Large intestine (tissue), 3 donors: ENCODE measurements at regions not wholly inside any gene's neighbourhood (a gene's known extent, or its start where the extent isn't known, plus 50 kb on each side); places are given as distances from the start of the nearest gene placed in this dataset.

Experiments used
- DNase-seq, 2 donors: peaks; one replicate each; pipeline versions ENCODE4 v3.0.0 to v3.0.0-alpha.2; 2013
- H3K27ac ChIP-seq: one replicate; pipeline ENCODE4 v1.5.1; 2013; ENCODE audit warnings: low read length
- H3K27me3 ChIP-seq: 2 replicates; pipeline ENCODE4 v1.6.1; 2013; ENCODE audit warnings: low read length; ENCODE audit not compliant: control insufficient read depth, insufficient read depth
- H3K36me3 ChIP-seq: 2 replicates; pipeline ENCODE4 v1.6.1; 2013; ENCODE audit warnings: low read length; ENCODE audit not compliant: control insufficient read depth, insufficient read depth
- H3K4me1 ChIP-seq: one replicate; pipeline ENCODE4 v1.6.1; 2013; ENCODE audit warnings: low read length; ENCODE audit not compliant: control insufficient read depth, insufficient read depth
- H3K4me3 ChIP-seq: one replicate; pipeline ENCODE4 v1.5.1; 2013; ENCODE audit warnings: low read length
- H3K9me3 ChIP-seq: one replicate; pipeline ENCODE4 v1.6.1; 2013; ENCODE audit warnings: mild to moderate bottlenecking, low read depth, low read length, moderate library complexity; ENCODE audit not compliant: control insufficient read depth
- WGBS: methylation state at CpG from one replicate; pipeline ENCODE4 v1.1.5; 2013; ENCODE audit warnings: low lambda C conversion rate; ENCODE audit not compliant: insufficient coverage; 5-methylcytosine and 5-hydroxymethylcytosine counted together

DNA sequence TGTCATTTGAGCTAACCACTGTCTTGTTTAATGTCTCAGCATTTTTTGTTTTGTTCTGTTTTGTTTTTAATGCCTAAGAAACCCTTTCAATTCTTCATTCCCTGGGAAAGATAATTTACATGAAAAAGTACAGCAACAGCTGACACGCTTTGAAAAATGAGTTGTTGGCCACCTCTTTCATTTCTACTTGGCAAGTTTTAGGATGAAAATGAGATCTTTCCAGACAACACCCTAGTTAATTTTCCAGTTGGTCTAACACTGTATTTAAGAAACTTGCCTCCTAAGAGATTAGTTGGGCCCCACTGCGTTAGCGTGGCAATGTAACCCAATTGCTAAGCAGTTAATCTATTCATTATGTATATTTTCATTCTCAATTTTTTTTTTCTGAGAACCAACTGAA lies 194.0 kb upstream of the LRRN1 start:
- Histone ChIP-seq H3K4me3 (no peak overlapping the region), H3K9me3 (no peaks in the 10 kb centered on the region), H3K4me1 (no peaks in the 10 kb centered on the region), H3K27ac (no peak overlapping the region), H3K27me3 (no peaks in the 10 kb centered on the region), H3K36me3 (no peaks in the 10 kb centered on the region)
- no peak for DNase-seq
- 100% methylated on average over 1 of the region's 3 CpGs for WGBS

DNA sequence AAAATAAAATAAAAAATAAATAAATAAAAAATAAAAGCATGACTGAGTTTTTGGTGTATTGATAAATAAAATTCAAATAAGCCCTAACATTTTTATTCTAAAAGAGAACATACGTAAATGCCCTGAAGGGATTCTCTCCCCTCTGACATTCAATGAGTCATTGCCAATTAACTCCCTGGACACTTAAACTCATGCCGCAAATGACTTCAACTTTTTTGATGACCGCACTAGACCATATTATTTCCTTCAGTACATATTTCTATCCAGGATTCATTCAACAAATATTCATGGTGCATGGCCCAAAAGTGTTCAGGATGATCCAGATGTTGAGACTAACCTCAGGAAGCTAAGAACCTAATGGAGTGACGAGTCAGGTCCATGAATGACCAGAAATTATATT lies 195.9 kb upstream of the LRRN1 start:
- no peaks in the 10 kb centered on the region for H3K4me1 ChIP-seq
- no CpG with 5 or more reads among the region's 4 CpGs for whole genome bisulfite sequencing
- H3K27ac ChIP-seq: no peak overlapping the region
- DNase-seq: no peak
- no peaks in the 10 kb centered on the region for H3K36me3 ChIP-seq
- no peaks in the 10 kb centered on the region for H3K9me3 ChIP-seq
- no peak overlapping the region for H3K4me3 ChIP-seq
- H3K27me3 ChIP-seq: no peaks in the 10 kb centered on the region

DNA sequence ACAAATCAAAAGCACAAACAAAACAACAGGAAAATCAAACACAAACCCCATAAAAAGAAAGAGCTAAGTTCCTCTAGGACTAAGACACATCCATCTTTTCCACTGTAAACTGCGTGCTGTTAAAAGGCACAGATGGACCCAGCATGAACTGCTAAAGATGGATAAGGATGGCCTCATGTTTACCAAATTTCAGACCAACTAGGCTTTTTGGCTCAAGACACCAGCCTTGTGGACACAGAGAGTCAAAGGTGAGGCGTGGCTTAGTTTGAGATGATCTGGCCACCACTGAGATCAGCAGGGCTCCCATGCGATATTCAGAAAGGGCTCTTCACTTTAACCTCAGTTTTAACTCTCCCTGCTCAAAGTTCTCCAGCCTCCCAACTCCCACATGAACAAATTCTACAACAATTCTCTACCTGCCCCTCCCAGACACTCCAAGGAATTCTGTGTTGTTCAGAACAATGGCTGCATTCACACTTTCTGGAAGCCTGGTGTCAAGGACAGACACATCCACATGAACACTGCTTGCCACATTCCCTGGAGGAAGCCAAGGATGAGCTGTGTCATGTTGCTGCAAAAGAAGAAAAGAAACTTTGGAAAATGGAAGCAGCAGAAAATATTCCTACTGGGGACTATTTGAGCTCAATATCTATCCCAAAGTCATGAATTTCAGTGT lies 198.4 kb upstream of the LRRN1 start:
- H3K9me3 ChIP-seq: no peaks in the 10 kb centered on the region
- no peak overlapping the region for H3K4me3 ChIP-seq
- H3K36me3 ChIP-seq: no peaks in the 10 kb centered on the region
- H3K27ac ChIP-seq: no peak overlapping the region
- H3K27me3 ChIP-seq: no peaks in the 10 kb centered on the region
- DNase-seq: no peak
- H3K4me1 ChIP-seq: no peaks in the 10 kb centered on the region
- WGBS: no CpG with 5 or more reads among the region's 3 CpGs

DNA sequence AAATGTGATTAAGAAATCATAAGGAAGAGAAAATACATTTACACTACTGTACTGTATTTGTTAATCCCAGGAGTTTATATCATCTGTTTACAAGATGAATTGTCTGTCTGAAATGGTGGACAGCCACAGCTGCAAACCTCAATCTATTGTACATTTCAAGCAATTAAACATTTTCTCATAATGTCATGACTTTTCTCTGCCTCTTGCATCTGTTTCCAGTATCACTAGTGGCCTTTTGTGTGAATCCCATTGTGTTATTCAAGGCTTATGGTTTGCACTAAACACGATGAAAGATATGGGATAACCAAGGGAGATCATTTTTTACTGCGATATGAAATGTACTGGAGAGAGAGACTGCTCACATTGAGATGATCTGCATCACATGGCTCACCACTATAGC lies 200.2 kb upstream of the LRRN1 start:
- no CpG with 5 or more reads among the region's 2 CpGs for WGBS
- no peak for DNase-seq
- H3K4me3 ChIP-seq: no peak overlapping the region
- no peaks in the 10 kb centered on the region for H3K9me3 ChIP-seq
- H3K27me3 ChIP-seq: no peaks in the 10 kb centered on the region
- H3K36me3 ChIP-seq: no peaks in the 10 kb centered on the region
- H3K4me1 ChIP-seq: no peaks in the 10 kb centered on the region
- no peak overlapping the region for H3K27ac ChIP-seq

DNA sequence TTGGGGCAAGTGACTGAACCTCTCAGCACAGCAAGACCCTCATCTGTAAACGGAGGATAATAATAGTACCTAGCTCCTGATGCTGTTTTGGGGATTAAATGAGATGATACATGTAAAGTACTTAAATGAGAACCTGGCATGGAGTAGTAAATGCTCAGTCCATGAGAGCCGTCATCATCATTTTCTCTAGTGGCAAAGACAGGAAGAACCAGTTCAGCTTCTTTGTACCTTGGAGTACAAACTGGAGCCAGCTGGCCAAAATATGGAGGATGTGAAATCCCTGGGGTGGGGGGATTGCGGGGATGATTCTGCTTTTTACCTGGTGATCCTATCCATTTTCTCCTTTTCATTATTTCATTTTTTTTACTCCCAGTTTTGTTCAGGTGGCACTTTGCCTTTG lies 204.2 kb upstream of the LRRN1 start:
- DNase-seq: no peak
- Histone ChIP-seq H3K36me3 (no peaks in the 10 kb centered on the region), H3K4me1 (no peaks in the 10 kb centered on the region), H3K4me3 (no peak overlapping the region), H3K27ac (no peak overlapping the region), H3K27me3 (no peaks in the 10 kb centered on the region), H3K9me3 (no peaks in the 10 kb centered on the region)
- WGBS: 67% methylated on average over 1 of the region's 3 CpGs

DNA sequence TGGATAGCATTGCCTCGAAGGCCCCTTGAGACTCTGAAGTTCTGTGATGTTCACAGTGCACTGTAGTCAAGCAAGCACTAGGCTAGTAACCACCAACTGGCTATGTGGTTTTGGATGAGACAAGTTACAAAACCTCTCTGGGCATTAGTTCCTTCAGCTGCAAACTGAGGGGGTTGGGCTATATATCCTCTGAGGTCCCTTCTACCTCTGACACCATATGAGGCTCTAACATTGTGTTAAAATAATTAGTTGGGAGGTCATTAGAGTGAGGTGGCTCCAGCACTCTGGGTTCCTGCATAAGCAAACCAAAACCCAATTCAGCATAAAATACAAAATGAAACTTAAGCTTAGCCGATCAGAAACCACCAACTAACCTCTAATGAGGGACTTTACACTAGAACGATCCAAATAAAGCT lies 209.5 kb upstream of the LRRN1 start:
- WGBS: 100% methylated on average over 1 of the region's 3 CpGs
- Histone ChIP-seq H3K9me3 (no peaks in the 10 kb centered on the region), H3K27ac (no peak overlapping the region), H3K36me3 (no peaks in the 10 kb centered on the region), H3K27me3 (no peaks in the 10 kb centered on the region), H3K4me3 (no peak overlapping the region), H3K4me1 (no peaks in the 10 kb centered on the region)
- no peak for DNase-seq

DNA sequence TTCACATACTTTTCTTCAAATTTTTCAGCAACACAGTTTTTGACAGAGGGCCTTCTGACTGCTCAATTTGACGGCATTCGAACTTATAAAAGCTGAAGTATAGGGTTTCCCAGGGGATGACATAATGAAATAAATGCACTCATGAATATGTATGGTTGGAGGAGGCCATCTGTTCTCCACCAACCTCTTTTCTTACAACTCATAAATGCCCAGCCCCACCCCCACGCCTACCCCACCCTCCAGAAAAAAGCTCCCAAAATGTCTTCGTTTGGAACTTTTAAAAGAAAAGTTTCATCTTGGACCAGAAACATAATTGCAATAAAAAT lies 211.6 kb upstream of the LRRN1 start:
- H3K4me3 ChIP-seq: no peak overlapping the region
- no peak overlapping the region for H3K27ac ChIP-seq
- DNase-seq: no peak
- H3K9me3 ChIP-seq: no peaks in the 10 kb centered on the region
- H3K27me3 ChIP-seq: no peaks in the 10 kb centered on the region
- H3K36me3 ChIP-seq: no peaks in the 10 kb centered on the region
- H3K4me1 ChIP-seq: no peaks in the 10 kb centered on the region
- 88% methylated on average over 2 of the region's 4 CpGs for WGBS

DNA sequence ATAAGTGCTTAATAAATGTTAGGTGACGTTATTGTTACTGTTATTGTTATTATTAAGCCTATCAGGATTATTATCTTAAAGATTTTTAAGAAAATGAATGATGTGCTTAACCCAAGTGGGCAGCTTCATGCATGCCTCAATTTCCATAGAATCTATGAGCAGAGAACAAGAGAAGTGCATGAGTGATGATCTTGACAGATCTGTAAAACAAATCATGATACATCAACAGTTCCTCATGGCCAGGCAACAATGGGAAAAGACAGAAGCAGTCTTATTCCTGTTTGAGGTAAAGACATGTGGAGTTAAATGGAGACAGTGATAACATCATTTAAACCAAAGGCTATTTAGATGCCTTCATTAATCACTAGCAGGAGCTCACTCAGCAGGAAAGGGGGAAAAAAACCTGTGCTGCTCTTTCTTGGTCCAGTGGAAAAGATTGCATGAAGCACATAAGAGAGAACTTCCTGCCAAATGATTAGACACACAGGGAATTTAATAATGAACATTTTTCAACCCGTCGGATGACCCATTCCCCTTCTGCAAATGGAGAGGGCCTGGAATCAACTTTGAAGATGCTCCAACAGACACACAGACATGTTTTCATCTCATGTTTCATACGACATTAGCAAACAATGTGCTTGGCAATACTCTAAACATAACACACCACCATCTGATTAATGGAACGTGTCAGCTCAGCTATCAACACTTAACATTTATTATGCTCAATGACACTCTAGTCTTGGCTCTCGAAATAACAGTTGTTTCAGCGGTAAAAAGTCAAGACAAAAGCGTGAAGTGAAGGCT lies 212.2 kb upstream of the LRRN1 start:
- peak in 1 of 2 donors; percentile 2 for DNase-seq
- no peaks in the 10 kb centered on the region for H3K36me3 ChIP-seq
- no peaks in the 10 kb centered on the region for H3K9me3 ChIP-seq
- no peaks in the 10 kb centered on the region for H3K27me3 ChIP-seq
- WGBS: 88% methylated on average over 4 of the region's 8 CpGs
- H3K27ac ChIP-seq: no peak overlapping the region
- no peak overlapping the region for H3K4me3 ChIP-seq
- no peaks in the 10 kb centered on the region for H3K4me1 ChIP-seq

DNA sequence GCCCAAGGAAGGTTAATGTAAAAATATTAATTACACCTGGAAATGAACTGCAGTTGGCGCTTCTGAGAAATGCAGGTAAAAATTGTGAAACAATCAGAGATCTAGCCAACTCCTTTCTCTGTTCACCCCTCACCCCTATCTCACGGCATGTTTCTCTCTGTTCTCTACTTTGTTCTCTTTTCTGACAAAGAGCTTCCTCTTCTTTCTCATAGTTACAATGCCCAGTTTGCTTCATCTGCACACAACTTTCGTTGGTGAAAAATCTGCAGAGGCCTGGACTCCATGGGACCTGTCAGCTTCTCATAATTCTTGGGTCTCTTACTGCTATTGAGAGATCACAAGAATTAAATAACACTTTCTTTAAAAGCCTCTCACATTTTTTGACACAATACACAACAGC lies 212.9 kb upstream of the LRRN1 start:
- 93% methylated on average over 3 of the region's 3 CpGs for WGBS
- Histone ChIP-seq H3K36me3 (no peaks in the 10 kb centered on the region), H3K4me3 (no peak overlapping the region), H3K9me3 (no peaks in the 10 kb centered on the region), H3K27ac (no peak overlapping the region), H3K4me1 (no peaks in the 10 kb centered on the region), H3K27me3 (no peaks in the 10 kb centered on the region)
- DNase-seq: no peak

DNA sequence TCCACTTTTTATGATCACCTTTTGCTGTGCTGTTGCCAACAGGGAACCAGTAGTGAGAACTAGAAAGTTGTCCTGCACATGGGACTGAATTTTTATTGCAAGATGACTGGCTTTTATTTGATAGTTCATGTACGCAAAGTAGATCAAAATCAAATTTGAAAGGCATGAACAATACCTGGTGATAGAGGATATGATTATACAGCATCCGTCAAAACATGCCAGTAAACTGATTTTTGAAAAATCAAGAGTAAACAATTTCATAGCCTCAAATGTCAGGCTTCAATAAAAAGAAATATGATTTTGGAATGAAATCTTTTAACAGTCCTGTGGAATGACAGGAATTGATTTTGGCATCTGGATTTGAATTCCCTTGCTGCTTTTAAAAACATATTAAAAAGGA lies 219.6 kb upstream of the LRRN1 start:
- H3K4me3 ChIP-seq: no peak overlapping the region
- H3K36me3 ChIP-seq: no peaks in the 10 kb centered on the region
- 100% methylated on average over 2 of the region's 2 CpGs for WGBS
- H3K4me1 ChIP-seq: no peaks in the 10 kb centered on the region
- H3K9me3 ChIP-seq: no peaks in the 10 kb centered on the region
- no peaks in the 10 kb centered on the region for H3K27me3 ChIP-seq
- no peak for DNase-seq
- no peak overlapping the region for H3K27ac ChIP-seq

DNA sequence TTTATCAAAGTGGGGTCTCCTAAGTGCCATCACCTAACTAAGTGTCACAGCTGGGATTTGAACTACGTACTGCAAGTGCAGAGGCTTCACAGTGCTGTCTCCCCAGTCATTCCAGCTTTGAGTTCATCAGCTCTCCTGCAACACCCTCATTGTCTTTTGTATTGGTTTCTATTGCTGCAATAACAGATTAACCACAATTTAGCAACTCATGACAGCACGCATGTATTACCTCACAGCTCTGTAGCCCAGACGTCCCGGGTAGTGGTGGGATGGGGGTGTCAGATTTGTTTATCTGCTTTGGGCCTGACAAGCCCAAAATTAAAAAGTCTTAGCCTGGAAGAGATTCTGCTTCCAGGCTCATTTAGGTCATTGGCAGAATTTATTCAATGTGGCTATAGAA lies 220.5 kb upstream of the LRRN1 start:
- Histone ChIP-seq H3K36me3 (no peaks in the 10 kb centered on the region), H3K4me3 (no peak overlapping the region), H3K4me1 (no peaks in the 10 kb centered on the region), H3K9me3 (no peaks in the 10 kb centered on the region), H3K27me3 (no peaks in the 10 kb centered on the region), H3K27ac (no peak overlapping the region)
- DNase-seq: no peak
- WGBS: 100% methylated on average over 1 of the region's 4 CpGs
